Lower leg skin (tissue), 4 donors: ENCODE measurements at regions not wholly inside any gene's neighbourhood (a gene's known extent, or its start where the extent isn't known, plus 50 kb on each side); places are given as distances from the start of the nearest gene placed in this dataset.

Experiments used
- DNase-seq, 2 donors: peaks; one replicate each; pipeline ENCODE4 v3.0.0-alpha.2; 2019; ENCODE audit warnings: low spot score in 2 of 2
- H3K4me3 ChIP-seq: fragments of 200-600 bp; sonication (generic); 2 replicates; pipeline ENCODE4 v1.5.1; 2017; ENCODE audit warnings: mild to moderate bottlenecking, low read depth; ENCODE audit not compliant: poor library complexity, severe bottlenecking
- POLR2A ChIP-seq, 2 donors: fragments of 450-650 bp; IDR thresholded peaks; one replicate each; pipeline ENCODE4 v1.6.1; 2016 to 2017; ENCODE audit warnings: antibody characterized with exemption in 2 of 2, mild to moderate bottlenecking in 1 of 2, moderate library complexity in 1 of 2
- WGBS, 2 donors: methylation state at CpG; one replicate each; pipeline ENCODE4 v1.1.5; 2018; 5-methylcytosine and 5-hydroxymethylcytosine counted together
- intact Hi-C: fragments of 100-400 bp; cut with DNase I; formaldehyde crosslinking; loops from one replicate; pipeline ENCODE4 v1.15.0; 2023; ENCODE audit warnings: low total_unique reads
- TF ChIP-seq, protein P1 (sequence below), 3 donors: fragments of 450-650 bp; IDR thresholded peaks; one replicate each; pipeline ENCODE4 v1.5.1; 2016; ENCODE audit warnings: antibody characterized with exemption in 3 of 3, mild to moderate bottlenecking in 3 of 3, moderate library complexity in 2 of 3

DNA sequence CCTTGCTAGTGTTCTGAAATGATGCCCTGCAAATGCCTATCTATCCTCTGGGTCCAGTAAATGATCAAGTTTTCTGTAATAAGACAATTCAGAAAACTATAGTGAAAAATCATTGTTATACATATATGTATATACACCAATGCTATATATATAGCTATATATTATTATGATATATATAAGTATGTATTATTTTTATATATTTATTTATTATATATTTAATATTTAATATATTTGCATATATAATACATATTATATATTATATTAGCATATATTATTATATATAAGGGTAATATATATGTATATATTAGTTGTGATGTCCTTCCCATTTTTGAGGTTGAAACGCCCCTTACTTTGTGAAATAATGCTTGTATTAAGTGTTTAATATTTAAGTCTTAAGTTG lies 181.4 kb upstream of the CACNA2D1 start:
- H3K4me3 ChIP-seq: no peak overlapping the region
- no peak for TF ChIP-seq POLR2A (IDR thresholded peaks at IDR 0.05)
- TF ChIP-seq, protein P1, sequence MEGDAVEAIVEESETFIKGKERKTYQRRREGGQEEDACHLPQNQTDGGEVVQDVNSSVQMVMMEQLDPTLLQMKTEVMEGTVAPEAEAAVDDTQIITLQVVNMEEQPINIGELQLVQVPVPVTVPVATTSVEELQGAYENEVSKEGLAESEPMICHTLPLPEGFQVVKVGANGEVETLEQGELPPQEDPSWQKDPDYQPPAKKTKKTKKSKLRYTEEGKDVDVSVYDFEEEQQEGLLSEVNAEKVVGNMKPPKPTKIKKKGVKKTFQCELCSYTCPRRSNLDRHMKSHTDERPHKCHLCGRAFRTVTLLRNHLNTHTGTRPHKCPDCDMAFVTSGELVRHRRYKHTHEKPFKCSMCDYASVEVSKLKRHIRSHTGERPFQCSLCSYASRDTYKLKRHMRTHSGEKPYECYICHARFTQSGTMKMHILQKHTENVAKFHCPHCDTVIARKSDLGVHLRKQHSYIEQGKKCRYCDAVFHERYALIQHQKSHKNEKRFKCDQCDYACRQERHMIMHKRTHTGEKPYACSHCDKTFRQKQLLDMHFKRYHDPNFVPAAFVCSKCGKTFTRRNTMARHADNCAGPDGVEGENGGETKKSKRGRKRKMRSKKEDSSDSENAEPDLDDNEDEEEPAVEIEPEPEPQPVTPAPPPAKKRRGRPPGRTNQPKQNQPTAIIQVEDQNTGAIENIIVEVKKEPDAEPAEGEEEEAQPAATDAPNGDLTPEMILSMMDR (IDR thresholded peaks at IDR 0.05): no peak
- WGBS, 2 donors: 87 to 92% methylated on average over 1 of the region's 1 CpG
- intact Hi-C loops: no loop called here
- DNase-seq: no peak

DNA sequence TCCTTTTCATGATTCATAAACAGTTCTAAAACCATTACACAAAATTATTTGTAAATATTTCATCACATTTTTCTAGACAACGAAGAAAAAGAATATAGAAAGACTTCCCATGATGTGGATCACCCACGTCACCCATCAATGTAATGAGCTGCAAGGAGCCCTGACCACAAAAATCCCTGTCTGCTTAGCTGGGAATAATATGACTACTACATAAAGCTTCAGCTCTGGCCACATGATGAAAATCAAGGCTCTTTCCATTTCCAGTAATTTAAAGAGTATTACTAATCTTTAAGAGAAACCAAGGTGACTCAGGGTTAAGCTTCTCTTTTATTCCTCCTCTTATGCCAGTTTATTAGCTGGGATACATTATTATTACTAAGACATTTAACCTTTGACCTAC lies 180.8 kb upstream of the CACNA2D1 start:
- no peak overlapping the region for H3K4me3 ChIP-seq
- DNase-seq: no peak
- TF ChIP-seq, protein P1 (IDR thresholded peaks at IDR 0.05): no peak
- TF ChIP-seq POLR2A (IDR thresholded peaks at IDR 0.05): no peak
- WGBS, 2 donors: 74 to 75% methylated on average over 2 of the region's 2 CpGs
- intact Hi-C loops: no loop called here

DNA sequence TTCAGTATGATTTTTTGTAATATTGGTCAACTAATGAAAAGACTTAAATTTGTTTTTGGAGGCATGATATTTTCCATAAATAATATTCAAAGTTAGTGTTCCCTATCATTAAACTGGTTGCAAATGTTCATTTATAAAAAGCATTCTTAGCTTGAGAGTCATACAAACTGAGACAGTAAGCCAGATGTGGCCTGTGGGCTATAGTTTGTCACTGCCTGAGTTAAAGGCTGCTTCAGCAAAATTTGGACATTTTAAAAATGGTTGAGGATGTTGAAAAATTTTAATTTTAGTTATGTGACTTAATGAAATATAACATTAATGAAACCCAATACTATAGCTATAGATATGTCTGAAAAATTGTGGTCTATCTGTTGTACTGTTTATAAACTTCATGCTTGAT lies 180.2 kb upstream of the CACNA2D1 start:
- intact Hi-C loops: no loop called here
- DNase-seq: no peak
- no peak for TF ChIP-seq POLR2A (IDR thresholded peaks at IDR 0.05)
- TF ChIP-seq, protein P1 (IDR thresholded peaks at IDR 0.05): no peak
- no peak overlapping the region for H3K4me3 ChIP-seq

DNA sequence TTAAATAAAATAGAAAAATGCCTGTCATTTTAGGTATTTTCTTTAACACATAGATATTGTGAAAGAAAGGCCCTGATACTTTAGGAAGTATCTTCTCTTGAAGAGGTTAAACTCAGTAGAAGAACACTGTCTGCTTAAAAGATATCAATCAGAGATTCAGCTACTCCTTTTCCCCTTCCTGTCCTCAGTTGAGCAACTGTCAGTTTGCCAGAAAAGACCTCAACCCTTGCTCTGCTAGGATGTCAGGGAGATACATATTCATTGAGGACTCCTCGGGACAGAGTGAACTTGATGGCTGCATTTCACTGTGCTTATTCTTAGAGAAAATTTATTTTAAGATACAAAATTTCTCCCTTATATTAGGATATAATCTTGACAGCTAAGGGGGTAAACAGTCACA lies 173.6 kb upstream of the CACNA2D1 start:
- 77 to 82% methylated on average over 1 of the region's 1 CpG for WGBS, 2 donors
- intact Hi-C loops: no loop called here
- no peak for DNase-seq
- no peak for TF ChIP-seq POLR2A (IDR thresholded peaks at IDR 0.05)
- TF ChIP-seq, protein P1 (IDR thresholded peaks at IDR 0.05): no peak
- H3K4me3 ChIP-seq: no peak overlapping the region

DNA sequence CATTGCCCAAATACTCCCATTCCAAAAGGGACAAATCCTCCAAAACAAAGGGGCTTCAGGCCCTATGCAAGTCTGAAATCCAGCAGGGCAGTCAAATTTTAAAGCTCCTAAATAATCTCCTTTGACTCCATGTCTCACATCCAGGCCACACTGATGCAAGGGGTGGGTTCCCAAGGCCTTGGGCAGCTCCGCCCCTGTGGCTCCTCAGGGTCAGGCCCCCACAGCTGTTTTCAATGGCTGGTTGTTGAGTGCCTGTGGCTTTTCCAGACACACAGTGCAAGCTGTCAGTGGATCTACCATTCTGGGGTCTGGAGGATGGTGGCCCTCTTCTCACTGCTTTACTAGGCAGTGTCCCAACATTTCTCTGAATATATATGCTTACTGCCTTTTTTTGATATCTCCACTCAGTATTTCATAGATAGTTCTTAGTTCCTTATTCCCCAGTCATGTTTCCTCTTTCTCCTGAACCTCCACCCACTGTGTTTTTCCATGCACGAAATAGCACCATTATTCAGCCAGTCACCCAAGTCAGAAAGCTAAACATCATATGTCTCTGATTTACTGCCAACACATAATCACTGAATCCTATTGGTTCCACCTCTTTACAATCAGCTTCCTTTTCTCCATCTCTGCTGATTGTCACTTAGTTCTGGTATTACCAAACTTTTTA lies 172.6 kb upstream of the CACNA2D1 start:
- no peak for TF ChIP-seq POLR2A (IDR thresholded peaks at IDR 0.05)
- TF ChIP-seq, protein P1 (IDR thresholded peaks at IDR 0.05): no peak
- 70 to 71% methylated on average over 2 of the region's 2 CpGs for WGBS, 2 donors
- intact Hi-C loops: no loop called here
- DNase-seq: no peak
- no peak overlapping the region for H3K4me3 ChIP-seq

DNA sequence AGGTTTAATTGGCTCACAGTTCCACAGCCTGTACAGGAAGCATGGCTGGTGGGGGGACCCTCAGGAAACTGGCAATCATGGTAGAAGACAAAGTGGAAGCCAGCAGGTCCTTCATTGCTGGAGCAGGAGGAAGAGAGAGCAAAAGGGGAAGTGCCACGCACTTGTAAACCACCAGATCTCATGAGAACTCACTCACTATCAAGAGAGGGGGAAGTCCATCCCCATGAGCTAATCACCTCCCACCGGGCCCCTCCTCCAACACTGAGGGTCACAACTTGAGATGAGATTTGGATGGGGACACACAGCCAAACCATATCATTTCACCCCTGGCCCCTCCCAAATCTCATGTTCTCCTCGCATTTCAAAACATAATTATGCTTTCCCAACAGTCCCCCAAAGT lies 171.9 kb upstream of the CACNA2D1 start:
- no peak for DNase-seq
- 82 to 83% methylated on average over 3 of the region's 3 CpGs for WGBS, 2 donors
- TF ChIP-seq POLR2A (IDR thresholded peaks at IDR 0.05): no peak
- intact Hi-C loops: no loop called here
- H3K4me3 ChIP-seq: no peak overlapping the region
